ENCODE measurements at regions not wholly inside any gene's neighbourhood (a gene's known extent, or its start where the extent isn't known, plus 50 kb on each side); places are given as distances from the start of the nearest gene placed in this dataset.
"Not testable (repeated sequence)": the region's sequence is repeated elsewhere in the genome, so short reads cannot be mapped to it uniquely, and the experiment has no call there.

DNA sequence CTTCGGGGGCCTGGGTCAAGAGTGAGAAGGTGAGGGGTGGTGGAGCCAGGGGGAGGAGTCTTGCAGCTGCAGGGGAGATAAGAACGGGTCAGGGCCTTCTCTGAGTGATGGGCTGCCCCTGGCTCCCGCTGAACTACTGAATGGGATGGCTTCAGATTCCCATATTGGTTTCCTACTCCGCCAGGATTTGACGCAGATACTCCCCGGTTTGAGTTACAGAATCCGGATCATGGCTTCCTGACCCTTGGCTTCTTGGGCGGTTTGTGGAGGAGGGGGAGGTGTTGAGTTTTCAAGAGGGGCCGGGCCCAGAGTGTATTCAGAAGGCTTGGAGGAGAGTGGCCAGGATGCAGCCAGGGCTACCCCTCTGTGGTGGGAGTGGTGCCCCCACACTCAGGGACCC lies 119.9 kb upstream of the ATP2B2 start:
- DNase-seq (ENCODE audit: low read depth, low spot score): no peak

DNA sequence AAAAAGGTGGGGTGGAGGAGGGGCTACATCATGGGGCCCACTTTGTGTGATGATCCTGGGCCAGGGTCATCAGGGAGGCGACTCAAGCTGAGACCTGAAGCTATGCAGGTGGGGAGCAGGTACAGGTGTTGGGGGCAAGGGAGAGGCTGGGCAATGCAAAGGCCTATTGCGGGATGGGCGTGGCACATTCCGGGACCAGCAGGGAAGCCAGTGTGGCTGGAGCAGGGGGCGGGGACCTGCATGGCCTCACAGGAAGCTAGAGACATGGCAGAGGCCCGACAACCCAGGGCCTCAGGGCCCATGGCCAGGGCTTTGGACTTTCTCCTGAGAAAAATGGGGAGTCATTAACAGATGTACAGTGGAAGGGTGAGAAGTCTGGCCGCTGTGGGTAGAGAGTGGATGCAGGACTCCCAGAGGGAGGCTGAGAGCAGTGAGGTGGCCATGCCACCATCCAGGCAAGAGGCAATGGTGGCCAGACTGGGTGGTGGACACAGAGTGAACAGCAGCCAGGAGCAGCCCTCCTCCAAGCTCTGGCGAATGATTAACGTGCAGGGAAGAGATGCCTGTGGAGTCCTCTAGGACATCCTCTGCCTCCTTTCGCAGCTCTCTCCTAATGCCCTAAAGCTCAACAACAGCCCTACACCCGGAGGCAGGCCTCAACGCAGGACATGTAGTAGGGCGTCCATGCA lies 122.6 kb upstream of the ATP2B2 start:
- DNase-seq (ENCODE audit: low read depth, low spot score): peak; percentile 38

DNA sequence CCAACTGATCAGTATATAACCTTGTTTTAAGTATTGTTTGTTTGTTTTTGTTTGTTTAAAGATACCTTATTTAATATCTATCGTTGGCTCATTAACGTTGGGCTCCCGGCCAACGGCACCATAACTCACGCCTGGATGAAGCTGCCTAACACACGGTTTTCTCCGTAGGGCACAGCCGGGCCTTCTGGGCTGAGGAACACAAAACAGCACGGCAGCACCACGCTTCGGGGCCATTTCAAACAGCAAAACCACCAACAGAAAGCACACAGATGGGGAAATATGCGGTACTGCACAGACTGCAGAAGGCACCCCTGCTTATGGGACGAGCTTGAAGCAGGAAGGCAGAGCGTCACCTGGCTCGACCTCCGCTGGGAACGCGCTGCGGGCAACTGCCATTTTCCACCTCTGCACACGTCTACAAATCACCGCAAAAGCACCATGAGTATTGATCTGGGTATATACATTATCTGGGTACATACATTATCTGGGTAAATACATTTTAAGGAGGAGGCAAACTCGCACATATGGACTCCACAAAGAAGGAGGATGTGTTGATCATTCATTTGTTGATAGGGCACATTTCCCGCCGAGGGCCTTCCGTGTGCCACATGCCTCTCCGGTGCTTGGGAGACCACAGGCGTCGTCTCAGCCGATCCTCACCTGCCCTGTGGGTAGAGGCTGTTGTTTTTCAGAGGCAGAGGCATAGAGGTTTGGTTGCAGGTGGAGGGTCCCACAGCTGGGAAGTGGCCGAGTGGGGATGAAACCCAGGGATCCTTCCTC lies 123.7 kb upstream of the ATP2B2 start:
- no peak for DNase-seq (ENCODE audit: low read depth, low spot score)

DNA sequence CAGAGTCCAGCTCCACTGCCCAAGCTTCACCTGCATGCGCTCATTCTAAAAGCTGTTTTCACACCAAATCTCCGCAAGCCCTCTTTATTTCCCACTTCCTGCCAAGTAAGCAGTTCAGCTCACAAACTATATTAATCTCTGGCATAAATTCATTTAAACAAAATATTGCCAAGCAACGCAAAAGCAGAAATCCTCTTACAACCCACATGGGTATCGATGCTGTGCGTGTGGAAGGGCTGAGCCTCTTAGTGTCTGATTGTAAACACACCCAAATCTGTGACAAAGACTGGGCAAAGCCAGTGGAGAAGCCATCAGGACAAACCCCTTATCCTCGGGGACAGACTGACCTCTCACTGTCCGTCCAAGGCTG lies 124.3 kb upstream of the ATP2B2 start:
- no peak for DNase-seq (ENCODE audit: low read depth, low spot score)

DNA sequence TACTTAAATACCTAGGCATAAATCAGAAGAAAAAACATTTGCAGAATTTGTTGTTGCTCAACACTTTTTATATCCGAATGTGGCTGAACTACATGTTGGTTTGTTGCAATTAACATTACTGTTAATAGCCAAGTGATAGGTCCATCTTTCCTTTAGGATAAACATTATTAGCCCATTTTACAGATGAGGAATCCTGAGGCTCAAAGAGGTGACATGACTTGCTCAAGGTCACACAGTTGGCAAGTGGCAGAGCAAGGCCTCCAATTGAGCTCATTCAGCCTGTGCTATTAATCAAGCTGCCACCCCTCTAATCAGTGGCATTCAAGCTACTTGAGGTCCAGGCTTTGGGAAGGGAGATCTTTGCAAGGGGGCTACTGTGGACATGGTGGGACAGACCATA lies 125.8 kb upstream of the ATP2B2 start:
- no peak for DNase-seq (ENCODE audit: low read depth, low spot score)

DNA sequence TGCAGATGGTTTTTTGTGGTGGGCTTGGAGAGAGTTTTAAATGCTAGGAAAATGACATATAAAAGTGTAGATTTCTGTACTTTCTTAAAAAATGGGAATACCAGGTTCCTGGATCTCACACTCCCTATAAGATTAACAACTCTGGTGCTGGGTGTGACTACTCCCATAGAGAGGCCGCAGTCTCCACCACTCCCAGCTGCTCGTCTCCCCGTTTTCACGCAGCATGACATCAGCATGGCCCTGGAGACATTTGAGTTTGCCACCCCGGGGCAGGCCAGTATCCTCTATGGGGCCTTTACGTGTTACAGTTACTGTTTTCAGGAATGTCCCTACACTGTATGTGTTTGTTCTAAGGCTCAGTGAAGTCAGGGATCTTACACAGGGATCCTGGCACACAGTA lies 126.7 kb upstream of the ATP2B2 start:
- no peak for DNase-seq (ENCODE audit: low read depth, low spot score)

DNA sequence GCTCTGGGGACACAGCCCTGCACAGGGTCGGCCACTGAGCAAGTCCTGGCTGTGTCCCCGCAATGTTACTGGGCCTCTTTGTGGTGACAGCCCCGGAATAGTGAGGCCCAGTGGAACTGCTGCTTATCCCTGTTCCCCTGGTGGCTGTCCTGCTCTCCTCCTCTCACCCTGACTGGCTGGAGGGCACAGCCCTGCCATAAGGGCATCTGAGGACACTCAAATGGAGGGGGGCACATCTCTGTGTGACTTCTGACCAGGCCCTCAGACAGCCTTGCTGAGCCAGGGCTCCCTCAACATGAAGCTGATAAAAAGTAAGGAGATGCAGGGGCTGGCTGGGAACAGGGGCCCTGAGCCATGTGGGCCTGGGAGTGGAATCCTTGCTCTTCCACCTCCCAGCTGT lies 127.4 kb upstream of the ATP2B2 start:
- DNase-seq (ENCODE audit: low read depth, low spot score): no peak

DNA sequence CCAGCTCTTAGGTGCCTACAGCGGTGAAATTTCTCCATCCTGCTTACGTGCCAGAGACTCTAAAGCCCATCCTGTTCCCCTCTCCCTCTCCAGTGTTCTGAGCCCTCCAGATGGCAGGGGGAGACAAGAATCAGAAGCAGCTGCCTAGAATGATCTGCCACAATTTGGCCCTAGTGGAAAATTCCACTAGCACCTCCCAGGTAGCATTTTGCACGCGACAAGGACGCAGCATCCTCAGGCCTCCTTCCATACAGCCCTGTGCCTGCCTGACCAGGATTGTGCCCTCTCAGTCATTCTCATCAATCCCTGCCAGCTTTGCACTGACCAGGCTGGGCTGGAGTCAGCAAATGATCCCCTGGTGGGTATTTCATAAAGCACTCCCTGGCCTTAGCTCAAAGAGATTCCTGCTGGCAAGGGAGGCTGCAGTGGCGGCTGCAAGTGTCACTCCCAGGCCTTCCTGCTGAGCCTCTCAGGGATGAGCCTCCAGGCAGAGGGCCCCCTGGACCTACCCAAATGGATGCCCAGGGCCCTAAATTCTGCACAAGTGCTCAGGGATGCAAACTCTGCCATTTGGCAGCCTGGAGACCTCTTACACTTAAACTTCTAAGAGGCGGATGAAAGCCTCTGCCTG lies 130.2 kb upstream of the ATP2B2 start:
- no peak for DNase-seq (ENCODE audit: low read depth, low spot score)

DNA sequence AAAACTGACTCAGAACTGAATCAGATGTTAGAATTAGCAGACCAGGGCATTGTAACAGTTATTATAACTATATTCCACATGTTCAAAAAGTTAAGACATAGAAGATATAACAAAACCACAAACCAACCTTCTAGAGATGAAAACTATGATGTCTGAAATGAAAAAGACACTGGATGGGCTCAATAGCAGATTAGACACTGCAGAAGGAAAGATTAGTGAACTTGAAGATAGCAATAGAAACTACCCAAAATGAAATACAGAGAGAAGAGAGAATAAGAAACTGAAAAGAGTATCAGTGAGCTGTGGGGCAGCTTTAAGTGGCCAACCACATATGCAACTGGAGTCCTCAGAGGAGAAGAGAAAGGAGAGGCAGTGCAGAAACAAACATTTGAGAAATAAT lies 132.0 kb upstream of the ATP2B2 start:
- no peak for DNase-seq (ENCODE audit: low read depth, low spot score)

DNA sequence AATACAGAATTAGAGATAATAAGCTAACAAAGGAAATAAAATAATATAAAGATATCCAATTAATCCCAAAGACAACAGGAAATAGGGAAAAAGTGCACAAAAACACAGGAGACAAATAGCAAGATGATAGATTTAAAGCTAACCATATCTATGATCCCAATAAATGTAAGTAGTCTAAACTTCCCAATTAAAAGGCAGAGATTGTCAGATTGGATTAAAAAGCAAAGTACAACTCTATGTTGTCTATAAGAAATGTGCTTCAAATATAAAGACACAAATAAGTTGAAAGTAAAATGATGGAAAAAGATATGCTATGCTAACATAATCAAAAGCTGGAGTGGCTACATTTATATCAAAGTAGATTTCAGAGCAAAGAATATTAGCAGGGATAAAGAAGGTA lies 133.1 kb upstream of the ATP2B2 start:
- DNase-seq (ENCODE audit: low read depth, low spot score): no peak

DNA sequence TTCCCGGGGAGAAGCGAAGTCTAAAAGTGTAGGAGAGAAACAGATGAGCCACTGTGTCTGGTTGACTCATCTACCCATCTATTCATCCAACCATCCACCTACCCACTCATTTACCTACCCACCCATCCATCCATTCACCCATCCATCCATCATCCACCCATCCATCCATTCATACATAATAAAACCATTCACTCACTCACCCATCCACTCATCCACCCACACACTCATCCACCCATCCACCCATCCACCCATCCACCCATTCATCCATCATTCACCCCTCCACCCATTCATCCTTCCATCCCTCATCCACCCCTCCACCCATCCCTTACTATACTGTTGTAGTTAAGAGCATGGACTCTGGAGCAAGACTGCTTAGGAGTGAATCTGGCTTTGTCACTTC lies 136.4 kb upstream of the ATP2B2 start:
- DNase-seq (ENCODE audit: low read depth, low spot score): no peak

DNA sequence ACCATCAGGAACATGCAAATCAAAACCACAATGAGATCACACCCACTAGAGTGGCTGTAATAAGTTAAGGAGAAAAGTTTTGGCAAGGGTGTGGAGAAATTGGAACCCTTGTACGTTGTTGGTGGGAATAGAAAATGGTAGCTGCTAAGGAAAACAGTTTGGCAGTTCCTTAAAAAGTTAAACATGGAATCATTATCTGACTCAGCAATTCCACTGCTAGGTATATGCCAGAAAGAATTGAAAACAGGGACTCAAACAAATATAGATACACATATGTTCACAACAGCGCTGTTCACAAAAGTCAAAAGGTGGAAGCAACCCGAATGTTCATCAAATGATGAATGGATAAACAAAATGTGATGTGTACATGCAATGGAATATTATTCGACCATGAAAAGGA lies 138.8 kb upstream of the ATP2B2 start:
- no peak for DNase-seq (ENCODE audit: low read depth, low spot score)

DNA sequence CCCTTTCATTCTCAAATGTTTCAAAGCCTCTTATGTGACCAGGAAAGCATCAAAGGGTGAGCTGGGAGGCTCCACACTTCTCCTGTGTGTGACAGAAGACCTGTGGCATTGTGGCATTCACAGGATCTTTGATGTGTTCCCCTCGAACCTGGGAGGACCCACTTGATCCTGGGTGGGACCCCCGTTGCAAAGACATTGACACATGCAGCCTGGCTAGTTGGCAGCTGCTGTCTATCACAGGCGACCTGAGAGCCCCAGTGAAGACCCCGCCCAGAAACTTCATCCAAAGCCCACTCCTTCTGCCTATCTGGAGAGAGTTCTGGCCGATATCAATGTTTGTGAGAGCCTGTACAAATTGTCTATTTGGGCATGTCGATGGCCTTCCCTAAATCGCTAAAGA lies 140.4 kb upstream of the ATP2B2 start:
- DNase-seq (ENCODE audit: low read depth, low spot score): no peak

DNA sequence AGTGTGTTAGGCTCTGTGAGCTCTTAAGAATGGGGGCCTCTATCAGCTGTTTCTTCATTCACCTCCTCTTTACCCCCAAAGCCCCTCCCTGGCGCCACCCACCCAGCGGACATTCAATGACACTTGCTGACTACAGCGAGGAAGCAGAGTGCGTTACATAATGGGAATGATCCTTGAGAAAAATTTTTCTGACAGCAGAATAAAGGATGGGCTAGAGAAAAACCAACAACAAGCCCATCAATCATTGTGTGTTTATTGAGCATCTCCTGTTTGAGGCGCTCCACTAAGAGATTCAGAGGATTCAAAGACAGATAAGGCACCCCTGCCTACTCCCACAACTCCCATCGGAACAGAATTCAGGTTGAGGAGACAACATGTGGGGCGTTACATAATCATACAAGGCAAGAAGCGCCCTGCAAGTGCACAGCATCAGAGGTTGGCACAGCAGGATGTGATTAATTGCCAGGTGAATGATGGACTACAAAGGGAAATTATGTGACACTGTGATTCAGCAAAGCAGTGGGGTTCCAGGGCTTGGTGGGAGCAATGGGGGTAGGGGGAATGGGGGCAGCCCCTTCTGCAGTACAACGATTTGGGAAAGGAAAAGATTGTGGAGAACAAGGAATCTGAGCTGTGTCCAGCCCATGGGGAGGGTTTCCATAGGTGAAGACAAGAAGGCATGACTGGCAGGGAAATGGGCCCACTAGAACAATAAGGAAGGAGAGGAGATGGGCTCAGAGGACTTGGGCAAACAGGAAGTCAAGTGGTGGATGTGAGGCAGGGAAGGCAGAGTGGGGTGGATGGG lies 141.3 kb upstream of the ATP2B2 start:
- no peak for DNase-seq (ENCODE audit: low read depth, low spot score)

DNA sequence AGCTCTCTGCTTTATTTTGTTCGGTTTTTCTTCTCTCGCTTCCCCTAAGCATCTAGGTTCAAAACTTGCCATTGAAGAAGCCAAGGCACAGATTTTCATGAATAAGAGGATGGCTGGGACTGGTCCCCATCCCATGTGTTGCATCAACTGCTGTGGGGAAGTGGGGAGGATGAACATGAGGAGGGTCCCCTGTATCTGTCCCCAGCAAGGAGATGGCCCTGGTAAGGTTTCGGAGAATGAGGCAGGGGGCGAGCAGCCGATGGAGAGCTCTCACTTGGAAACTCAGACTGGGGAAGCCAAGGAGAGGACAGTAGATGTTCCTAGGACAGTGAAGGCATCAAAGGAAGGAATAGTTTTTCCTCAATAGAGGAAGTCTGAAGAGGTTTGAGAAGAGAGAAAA lies 142.0 kb upstream of the ATP2B2 start:
- no peak for DNase-seq (ENCODE audit: low read depth, low spot score)

DNA sequence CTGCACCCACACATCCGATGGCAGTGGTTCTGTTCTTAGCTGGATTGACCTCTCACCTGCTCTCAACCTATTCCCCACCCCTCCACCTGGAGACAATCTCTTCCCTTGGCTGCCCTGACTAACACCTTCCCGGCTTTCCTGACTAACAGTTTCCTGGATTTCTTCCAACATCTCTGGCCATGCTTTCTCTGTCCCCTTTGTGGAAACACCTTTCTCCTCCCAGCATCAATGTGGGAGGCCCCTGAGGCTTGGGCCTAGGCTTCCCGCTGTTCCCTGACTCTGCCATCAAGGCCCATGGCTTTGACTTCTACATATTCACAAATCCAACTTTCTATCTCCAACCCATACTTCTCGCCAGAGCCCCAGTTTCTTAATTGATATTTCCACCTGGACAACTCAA lies 142.8 kb upstream of the ATP2B2 start:
- DNase-seq (ENCODE audit: low read depth, low spot score): no peak

DNA sequence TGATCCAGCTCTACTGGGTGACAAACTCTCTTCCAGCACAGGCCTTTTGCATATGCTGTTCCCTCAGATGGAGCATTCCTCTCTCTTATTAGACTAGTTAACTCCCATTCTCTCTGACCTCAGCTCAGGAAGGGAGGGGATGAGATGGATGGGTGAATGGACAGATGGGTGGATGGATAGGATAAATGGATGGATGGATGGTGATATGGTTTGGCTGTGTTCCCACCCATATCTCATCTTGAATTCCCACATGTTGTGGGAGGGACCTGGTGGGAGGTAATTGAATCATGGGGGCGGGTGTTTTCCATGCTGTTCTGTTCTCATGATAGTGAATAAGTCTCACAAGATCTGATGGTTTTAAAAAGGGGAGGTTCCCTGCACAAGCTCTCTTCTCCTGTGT lies 144.1 kb upstream of the ATP2B2 start:
- not testable (repeated sequence) for DNase-seq (ENCODE audit: low read depth, low spot score)

DNA sequence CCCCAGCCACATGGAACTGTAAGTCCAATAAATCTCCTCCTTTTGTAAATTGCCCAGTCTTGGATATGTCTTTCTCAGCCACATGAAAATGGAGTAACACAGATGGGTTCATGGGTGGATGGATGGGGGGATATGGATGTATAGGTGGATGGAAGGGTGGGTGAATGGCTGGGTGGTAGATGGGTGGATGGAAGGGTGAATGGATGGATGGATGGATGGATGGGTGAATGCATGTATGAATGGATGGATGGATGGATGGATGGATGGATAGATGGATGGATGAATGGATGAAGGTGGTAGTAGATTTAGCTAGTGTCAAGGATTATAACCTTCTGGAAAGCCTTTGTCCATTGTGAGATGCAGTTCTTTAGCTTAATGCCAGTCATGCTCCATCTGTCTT lies 146.1 kb upstream of the ATP2B2 start:
- DNase-seq (ENCODE audit: low read depth, low spot score): no peak

DNA sequence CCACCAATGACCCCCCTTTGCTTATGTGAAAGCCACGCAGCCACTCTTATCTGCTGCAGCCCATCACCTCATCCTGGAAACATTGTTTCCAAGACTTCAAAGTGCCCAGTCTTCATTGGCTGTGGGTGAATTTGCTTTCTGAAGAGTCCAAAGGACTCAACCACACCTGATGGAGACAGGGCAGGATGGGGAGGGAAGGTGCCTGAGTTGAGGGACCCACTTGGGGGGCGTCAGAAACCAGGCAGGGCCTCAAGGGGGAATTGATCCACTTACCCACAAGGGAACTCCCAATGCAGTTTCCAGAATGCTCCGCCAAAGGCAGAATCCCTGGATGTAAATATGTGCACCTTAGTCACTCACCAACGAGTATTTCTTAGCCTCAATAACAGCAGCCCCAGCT lies 147.9 kb upstream of the ATP2B2 start:
- DNase-seq (ENCODE audit: low read depth, low spot score): no peak

DNA sequence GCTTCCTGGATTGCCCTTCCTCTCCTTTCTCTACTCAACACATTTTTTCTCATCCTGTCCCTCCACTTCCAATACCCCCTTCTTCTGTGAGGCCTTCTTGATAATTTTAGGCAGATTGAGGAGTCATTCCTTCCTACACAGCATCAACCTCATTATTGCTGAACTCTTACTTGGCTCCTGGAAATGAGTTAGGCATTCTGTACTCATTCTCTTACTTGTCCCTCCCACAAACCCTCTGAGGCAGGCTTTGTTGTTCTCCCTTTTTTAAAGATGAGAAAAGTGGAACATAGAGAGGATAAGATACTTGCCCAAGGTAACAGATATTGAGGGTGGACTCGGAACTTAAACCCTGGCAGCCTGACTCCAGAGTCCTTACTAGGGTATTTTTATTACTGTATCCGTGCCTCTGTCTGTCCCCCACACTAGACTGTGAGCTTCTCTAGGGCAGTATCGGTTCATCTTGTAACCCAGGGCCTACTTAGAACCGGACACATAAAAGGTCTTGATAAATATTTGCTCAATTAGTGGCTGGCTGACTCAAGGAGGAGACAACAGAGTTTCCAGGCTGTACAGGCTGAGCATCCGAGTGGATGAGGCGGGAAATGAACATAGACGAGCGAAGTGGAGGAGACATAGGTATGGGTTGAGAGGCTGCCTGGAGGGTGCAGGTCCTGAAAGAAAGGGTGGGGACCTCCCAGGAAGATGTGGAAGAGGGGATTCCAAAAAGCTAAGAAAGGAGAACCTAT lies 148.7 kb upstream of the ATP2B2 start:
- DNase-seq (ENCODE audit: low read depth, low spot score): no peak

DNA sequence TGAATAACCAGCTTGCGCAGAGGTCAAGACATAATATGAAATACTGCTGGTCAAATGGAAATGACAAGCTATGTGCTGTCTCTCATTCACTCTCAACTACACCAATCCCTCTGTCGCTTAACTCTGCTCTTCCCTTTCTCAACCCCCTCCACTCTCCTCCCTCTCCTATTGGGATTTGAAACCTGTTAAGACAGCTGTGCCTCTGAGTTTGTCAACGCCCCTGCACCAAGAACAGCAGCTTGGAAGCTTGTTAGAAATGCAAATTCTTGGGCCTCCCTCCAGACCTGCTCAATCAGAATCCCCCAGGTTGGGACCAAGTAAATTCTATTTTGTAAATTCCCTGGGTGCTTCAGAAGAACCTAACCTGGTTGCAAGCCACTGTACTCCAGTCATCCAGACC lies 149.7 kb upstream of the ATP2B2 start:
- no peak for DNase-seq (ENCODE audit: low read depth, low spot score)

DNA sequence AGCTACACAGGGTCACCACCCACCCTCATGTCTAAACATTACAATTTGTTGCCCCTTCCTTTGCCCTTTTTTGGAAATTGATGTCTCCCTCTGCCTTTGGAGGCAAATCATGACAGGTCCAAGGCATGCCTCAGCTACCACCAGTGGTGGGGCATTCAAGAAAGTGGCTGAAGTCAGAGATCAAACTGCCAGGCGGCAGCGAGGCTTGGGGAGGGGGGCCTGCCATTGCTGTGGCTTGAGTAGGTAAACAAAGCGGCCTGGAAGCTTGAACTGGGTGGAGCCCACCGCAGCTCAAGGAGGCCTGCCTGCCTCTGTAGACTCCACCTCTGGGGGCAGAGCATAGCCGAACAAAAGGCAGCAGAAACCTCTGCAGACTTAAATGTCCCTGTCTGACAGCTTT lies 152.0 kb upstream of the ATP2B2 start:
- not testable (repeated sequence) for DNase-seq (ENCODE audit: low read depth, low spot score)
